Neural progenitor cell (in vitro differentiated cells): ENCODE measurements at regions not wholly inside any gene's neighbourhood (a gene's known extent, or its start where the extent isn't known, plus 50 kb on each side); places are given as distances from the start of the nearest gene placed in this dataset.
"Not testable (repeated sequence)": the region's sequence is repeated elsewhere in the genome, so short reads cannot be mapped to it uniquely, and the experiment has no call there.

Source experiments
- CTCF ChIP-seq: fragments of 200-600 bp; sonication (generic); IDR thresholded peaks from 2 replicates; pipeline ENCODE4 v1.5.1; 2017; ENCODE audit warnings: antibody characterized with exemption, mild to moderate bottlenecking
- EZH2 ChIP-seq: fragments of 200-600 bp; sonication (generic); IDR thresholded peaks from 2 replicates; pipeline ENCODE4 v1.6.1; 2017; ENCODE audit warnings: antibody characterized with exemption, mild to moderate bottlenecking, moderate library complexity

- TF ChIP-seq CTCF, EZH2: not testable (repeated sequence)
Measured at GRCh38 chr4:49147596-49147995, 161.5 kb downstream of the CWH43 start.
